Upper lobe of left lung (tissue), 6 donors: ENCODE measurements at regions not wholly inside any gene's neighbourhood (a gene's known extent, or its start where the extent isn't known, plus 50 kb on each side); places are given as distances from the start of the nearest gene placed in this dataset.

ENCODE experiments used
- ATAC-seq, 2 donors: fragments of 200-7000 bp; cut with Tn5 transposase; one replicate each; pipeline ENCODE4 v1.9.1; 2022; ENCODE audit warnings: mild to moderate bottlenecking in 2 of 2, moderate library complexity in 2 of 2; ENCODE audit not compliant: low FRiP score in 2 of 2
- DNase-seq, 2 donors: peaks; one replicate each; pipeline ENCODE4 v3.0.0-alpha.2; 2019 to 2020
- H3K27ac ChIP-seq, 4 donors: fragments of 200-600 bp; sonication (generic); one replicate each; pipeline ENCODE4 v1.5.1; 2016 to 2019
- H3K27me3 ChIP-seq, 4 donors: fragments of 200-600 bp; sonication (generic); one replicate each; pipeline ENCODE4 v1.5.1; 2017 to 2019
- H3K36me3 ChIP-seq, 4 donors: fragments of 200-600 bp; sonication (generic); one replicate each; pipeline ENCODE4 v1.5.1; 2016 to 2019
- H3K4me1 ChIP-seq, 4 donors: fragments of 200-600 bp; sonication (generic); one replicate each; pipeline ENCODE4 v1.5.1; 2018 to 2019
- H3K4me3 ChIP-seq, 4 donors: fragments of 200-600 bp; sonication (generic); one replicate each; pipeline ENCODE4 v1.5.1; 2017 to 2019; ENCODE audit warnings: mild to moderate bottlenecking in 2 of 4, moderate library complexity in 1 of 4
- H3K9me3 ChIP-seq, 4 donors: fragments of 200-600 bp; sonication (generic); one replicate each; pipeline ENCODE4 v1.5.1; 2018 to 2019
- CTCF ChIP-seq, 6 experiments: fragments of 450-650 bp in 4 of 6; fragments of 200-600 bp in 2 of 6; sonication (generic) in 2 of 6; IDR thresholded peaks; one replicate each; pipeline ENCODE4 v1.5.1; 2016 to 2019; ENCODE audit warnings: antibody characterized with exemption in 6 of 6
- EP300 ChIP-seq, 4 donors: sonication (generic); formaldehyde crosslinking; IDR thresholded peaks; one replicate each; pipeline ENCODE4 v1.5.1; 2017; ENCODE audit warnings: antibody characterized with exemption in 4 of 4, control low read depth in 2 of 4
- POLR2A ChIP-seq, 4 donors: fragments of 450-650 bp; IDR thresholded peaks; one replicate each; pipeline ENCODE4 v1.5.1; 2016 to 2017; ENCODE audit warnings: antibody characterized with exemption in 4 of 4, mild to moderate bottlenecking in 2 of 4
- POLR2AphosphoS5 ChIP-seq, 2 donors: sonication (generic); formaldehyde crosslinking; IDR thresholded peaks; one replicate each; pipeline ENCODE4 v1.5.1; 2017; ENCODE audit warnings: antibody characterized with exemption in 2 of 2
- WGBS, 2 donors: methylation state at CpG; one replicate each; pipeline ENCODE4 v1.1.5; 2017 to 2018; 5-methylcytosine and 5-hydroxymethylcytosine counted together
- donor health status: DM: no; HTN: no; CAD: no; lungs with moderate emphysema.
- donor health status: DM: no; HTN: yes; CAD: no; lungs with severe emphysema.

- H3K27ac ChIP-seq, result no peak overlapping the region
- ATAC-seq (no peak), DNase-seq (no peak)
- WGBS, 2 donors, result 92 to 94% methylated on average over 5 of the region's 5 CpGs
- no peaks in the 10 kb centered on the region for H3K27me3 ChIP-seq
- H3K9me3 ChIP-seq, result no peaks in the 10 kb centered on the region
- H3K36me3 ChIP-seq, result no peaks in the 10 kb centered on the region
- no peak overlapping the region for H3K4me3 ChIP-seq
- no peaks in the 10 kb centered on the region for H3K4me1 ChIP-seq
- TF ChIP-seq EP300 (IDR thresholded peaks at IDR 0.05) (no peak), POLR2A (IDR thresholded peaks at IDR 0.05) (no peak)
These were observed 245.1 kb downstream of the DHX15 start for GRCh38 chr4:24339260-24339659.

- Histone ChIP-seq H3K27ac (no peak overlapping the region), H3K9me3 (no peaks in the 10 kb centered on the region), H3K4me1 (no peaks in the 10 kb centered on the region), H3K4me3 (no peak overlapping the region), H3K36me3 (no peaks in the 10 kb centered on the region), H3K27me3 (no peaks in the 10 kb centered on the region)
- DNase-seq (no peak), ATAC-seq (no peak)
- TF ChIP-seq CTCF (IDR thresholded peaks at IDR 0.05), result no peak
- TF ChIP-seq POLR2A (IDR thresholded peaks at IDR 0.05), result no peak
- no peak for TF ChIP-seq EP300 (IDR thresholded peaks at IDR 0.05)
- WGBS, 2 donors, result 88 to 90% methylated on average over 13 of the region's 13 CpGs
These were observed 246.7 kb downstream of the DHX15 start for GRCh38 chr4:24337451-24338190.

GRCh38 chr4:24335616-24336015 lies 248.7 kb downstream of the DHX15 start:
- 95% methylated on average over 4 of the region's 4 CpGs for WGBS, 2 donors
- no peak overlapping the region for H3K4me3 ChIP-seq
- DNase-seq (no peak), ATAC-seq (no peak)
- H3K36me3 ChIP-seq, result no peaks in the 10 kb centered on the region
- H3K27me3 ChIP-seq, result no peaks in the 10 kb centered on the region
- TF ChIP-seq POLR2A (IDR thresholded peaks at IDR 0.05) (no peak), POLR2AphosphoS5 (IDR thresholded peaks at IDR 0.05) (no peak), CTCF (IDR thresholded peaks at IDR 0.05) (no peak), EP300 (IDR thresholded peaks at IDR 0.05) (no peak)
- H3K27ac ChIP-seq, result no peak overlapping the region
- no peaks in the 10 kb centered on the region for H3K4me1 ChIP-seq
- no peaks in the 10 kb centered on the region for H3K9me3 ChIP-seq

- TF ChIP-seq POLR2A (IDR thresholded peaks at IDR 0.05) (no peak), EP300 (IDR thresholded peaks at IDR 0.05) (no peak), POLR2AphosphoS5 (IDR thresholded peaks at IDR 0.05) (no peak), CTCF (IDR thresholded peaks at IDR 0.05) (no peak)
- Histone ChIP-seq H3K27me3 (no peaks in the 10 kb centered on the region), H3K36me3 (no peaks in the 10 kb centered on the region), H3K4me1 (no peaks in the 10 kb centered on the region), H3K9me3 (no peaks in the 10 kb centered on the region), H3K27ac (no peak overlapping the region), H3K4me3 (no peak overlapping the region)
- DNase-seq, result no peak
- ATAC-seq, result no peak
- WGBS, 2 donors, result 87 to 88% methylated on average over 3 of the region's 3 CpGs
These were observed 249.4 kb downstream of the DHX15 start for GRCh38 chr4:24334906-24335305.

- no peaks in the 10 kb centered on the region for H3K9me3 ChIP-seq
- H3K4me1 ChIP-seq, result no peaks in the 10 kb centered on the region
- no peak overlapping the region for H3K27ac ChIP-seq
- TF ChIP-seq POLR2AphosphoS5 (IDR thresholded peaks at IDR 0.05) (no peak), EP300 (IDR thresholded peaks at IDR 0.05) (no peak), POLR2A (IDR thresholded peaks at IDR 0.05) (no peak), CTCF (IDR thresholded peaks at IDR 0.05) (no peak)
- no peaks in the 10 kb centered on the region for H3K36me3 ChIP-seq
- H3K4me3 ChIP-seq, result no peak overlapping the region
- no peak for DNase-seq
- no peaks in the 10 kb centered on the region for H3K27me3 ChIP-seq
- no peak for ATAC-seq
These were observed 253.8 kb downstream of the DHX15 start for GRCh38 chr4:24330573-24330972.
